Adipocyte (in vitro differentiated cells): ENCODE measurements at regions not wholly inside any gene's neighbourhood (a gene's known extent, or its start where the extent isn't known, plus 50 kb on each side); places are given as distances from the start of the nearest gene placed in this dataset.

Experiments
- DNase-seq: peaks from one replicate; pipeline ENCODE4 v3.0.0-alpha.2; 2015; ENCODE audit warnings: low read depth
- H3K27me3 ChIP-seq: replicated peaks from 2 replicates; pipeline ENCODE4 v1.7.0; 2013; ENCODE audit warnings: mild to moderate bottlenecking, low read length, moderate library complexity; ENCODE audit not compliant: control insufficient read depth, insufficient read depth
- H3K36me3 ChIP-seq: 2 replicates; pipeline ENCODE4 v1.7.0; 2013; ENCODE audit warnings: low read length, mild to moderate bottlenecking, moderate library complexity; ENCODE audit not compliant: control insufficient read depth, insufficient read depth, severe bottlenecking
- H3K4me1 ChIP-seq: 2 replicates; pipeline ENCODE4 v1.7.0; 2013; ENCODE audit warnings: mild to moderate bottlenecking, low read length, moderate library complexity; ENCODE audit not compliant: control insufficient read depth, insufficient read depth
- H3K4me3 ChIP-seq: 2 replicates; pipeline ENCODE4 v1.7.0; 2013; ENCODE audit warnings: mild to moderate bottlenecking, low read length, moderate library complexity
- H3K9ac ChIP-seq: 2 replicates; pipeline ENCODE4 v1.7.0; 2013; ENCODE audit warnings: mild to moderate bottlenecking, low read length, moderate library complexity
- H3K9me3 ChIP-seq: 2 replicates; pipeline ENCODE4 v1.7.0; 2013; ENCODE audit warnings: mild to moderate bottlenecking, low read length, moderate library complexity; ENCODE audit not compliant: control insufficient read depth

DNA sequence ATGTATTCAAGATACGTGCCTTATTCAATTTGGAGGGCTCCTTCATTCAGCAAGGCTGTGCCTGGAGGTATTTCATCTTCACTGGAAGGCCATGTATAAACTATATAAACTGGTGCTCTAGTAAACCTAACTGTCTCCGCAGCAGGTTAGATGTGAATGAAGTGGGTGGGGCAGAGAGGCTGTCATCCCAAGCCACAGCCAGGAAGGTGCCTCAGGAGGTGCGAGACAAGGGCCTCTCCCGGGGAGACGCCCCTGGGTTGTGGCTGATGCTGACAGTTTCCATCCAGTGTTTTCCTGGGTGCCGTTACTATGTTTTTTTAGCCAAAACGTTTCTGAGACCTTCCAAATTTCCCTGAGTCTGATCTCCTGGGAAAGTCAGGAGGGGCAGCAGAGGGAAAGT, 221.5 kb upstream of the RPL34 start:
- no peak overlapping the region for H3K9ac ChIP-seq
- DNase-seq = no peak

DNA sequence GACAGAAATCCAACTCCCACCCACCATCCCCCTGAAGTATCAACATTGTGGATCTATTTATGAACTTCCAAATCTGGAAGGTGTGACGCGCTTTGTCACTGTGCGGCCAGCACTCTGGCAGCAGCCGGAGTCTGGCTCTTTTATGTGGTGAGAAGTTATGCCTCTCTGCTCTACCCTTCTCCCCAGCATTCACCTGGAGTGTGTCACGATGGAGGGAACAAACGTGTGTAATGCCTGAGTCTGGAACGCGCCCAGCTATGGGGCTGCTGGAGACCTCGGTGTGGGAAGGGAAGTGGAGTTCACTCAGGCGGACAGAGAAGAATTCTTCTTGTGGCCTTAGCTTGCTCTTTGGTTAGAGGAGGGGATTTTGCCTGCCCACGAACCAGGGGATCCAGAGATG, 222.1 kb upstream of the RPL34 start:
- DNase-seq = peak; percentile 4

More for the DNA sequence above, 221.5 kb upstream of the RPL34 start:
- Histone ChIP-seq H3K27me3 (peaks cover 14% of the 10 kb centered on the region), H3K4me3 (no peak overlapping the region), H3K4me1 (no peaks in the 10 kb centered on the region), H3K9me3 (no peaks in the 10 kb centered on the region), H3K36me3 (no peaks in the 10 kb centered on the region)

DNA sequence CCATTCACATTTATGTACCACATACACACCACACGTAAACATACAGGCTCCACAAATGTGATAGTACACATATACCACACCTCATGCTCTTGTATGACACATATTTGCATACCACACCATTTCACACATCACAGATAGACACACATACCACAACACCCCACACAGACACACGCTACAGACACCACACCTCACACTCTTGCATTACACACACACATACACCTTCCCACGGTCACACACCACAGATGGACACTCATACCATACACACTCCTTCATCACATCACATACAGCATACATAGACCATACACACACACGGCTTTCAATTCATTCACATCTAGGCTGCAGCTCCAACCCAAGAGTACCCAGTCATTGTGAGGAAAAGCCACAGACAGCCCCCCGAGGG, 222.5 kb upstream of the RPL34 start:
- H3K4me3 ChIP-seq = no peak overlapping the region
- no peaks in the 10 kb centered on the region for H3K36me3 ChIP-seq
- no peak overlapping the region for H3K9ac ChIP-seq
- no peaks in the 10 kb centered on the region for H3K9me3 ChIP-seq
- DNase-seq = no peak
- H3K4me1 ChIP-seq = no peaks in the 10 kb centered on the region
- H3K27me3 ChIP-seq = peaks cover 14% of the 10 kb centered on the region

More for the DNA sequence above, 222.1 kb upstream of the RPL34 start:
- Histone ChIP-seq H3K9ac (no peak overlapping the region), H3K36me3 (no peaks in the 10 kb centered on the region), H3K4me1 (no peaks in the 10 kb centered on the region), H3K4me3 (no peak overlapping the region), H3K9me3 (no peaks in the 10 kb centered on the region), H3K27me3 (peaks cover 14% of the 10 kb centered on the region)

DNA sequence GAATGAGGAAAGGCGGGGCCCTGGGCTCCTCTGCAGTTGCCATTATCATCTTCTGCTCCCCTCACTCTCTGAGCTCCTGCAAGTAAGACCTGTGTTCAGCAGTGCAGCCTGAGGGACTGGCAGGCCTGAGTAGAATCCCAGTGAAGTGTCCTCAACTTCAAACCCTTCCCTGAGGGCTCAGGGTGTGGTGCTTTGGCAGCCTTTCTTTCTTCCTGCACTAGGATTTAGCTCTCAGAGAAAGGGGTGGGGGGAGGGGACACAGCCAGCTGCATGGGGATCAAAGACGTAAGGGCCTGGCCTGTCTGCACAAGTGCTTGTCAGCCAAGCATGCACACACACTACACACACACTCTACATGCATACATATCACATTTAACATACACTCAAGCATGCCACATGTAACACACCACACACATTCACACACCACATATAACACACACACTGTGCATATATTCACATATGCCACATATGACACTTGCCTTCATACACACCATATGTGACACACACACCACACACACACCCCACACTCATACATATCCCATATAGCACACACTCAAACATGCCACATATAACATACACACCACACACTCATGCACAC, 223.4 kb upstream of the RPL34 start:
- Histone ChIP-seq H3K4me3 (no peak overlapping the region), H3K27me3 (peaks cover 14% of the 10 kb centered on the region), H3K9me3 (no peaks in the 10 kb centered on the region), H3K36me3 (no peaks in the 10 kb centered on the region), H3K9ac (no peak overlapping the region), H3K4me1 (no peaks in the 10 kb centered on the region)
- DNase-seq = no peak

DNA sequence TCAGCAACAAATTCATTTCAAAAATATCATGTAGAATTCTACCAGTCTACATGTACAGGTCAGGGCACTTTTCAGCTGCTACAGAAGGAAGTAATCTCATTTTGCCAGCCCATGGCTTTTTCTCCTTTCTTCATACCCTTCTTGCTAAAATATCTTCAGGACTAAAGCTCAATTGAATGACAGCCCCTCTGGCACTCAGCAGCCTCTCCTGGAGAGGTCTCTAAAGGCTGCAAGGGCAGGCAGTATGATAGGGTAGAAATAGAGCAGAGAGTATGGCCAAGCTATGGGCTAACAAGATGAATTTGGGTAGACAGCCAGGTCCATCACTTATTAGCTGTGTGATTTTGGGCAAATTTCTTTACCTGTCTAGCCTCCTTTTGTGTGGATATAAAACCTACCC, 224.6 kb upstream of the RPL34 start:
- DNase-seq = no peak
- Histone ChIP-seq H3K27me3 (peaks cover 14% of the 10 kb centered on the region), H3K9me3 (no peaks in the 10 kb centered on the region), H3K4me1 (no peaks in the 10 kb centered on the region), H3K36me3 (no peaks in the 10 kb centered on the region), H3K9ac (no peak overlapping the region), H3K4me3 (no peak overlapping the region)

DNA sequence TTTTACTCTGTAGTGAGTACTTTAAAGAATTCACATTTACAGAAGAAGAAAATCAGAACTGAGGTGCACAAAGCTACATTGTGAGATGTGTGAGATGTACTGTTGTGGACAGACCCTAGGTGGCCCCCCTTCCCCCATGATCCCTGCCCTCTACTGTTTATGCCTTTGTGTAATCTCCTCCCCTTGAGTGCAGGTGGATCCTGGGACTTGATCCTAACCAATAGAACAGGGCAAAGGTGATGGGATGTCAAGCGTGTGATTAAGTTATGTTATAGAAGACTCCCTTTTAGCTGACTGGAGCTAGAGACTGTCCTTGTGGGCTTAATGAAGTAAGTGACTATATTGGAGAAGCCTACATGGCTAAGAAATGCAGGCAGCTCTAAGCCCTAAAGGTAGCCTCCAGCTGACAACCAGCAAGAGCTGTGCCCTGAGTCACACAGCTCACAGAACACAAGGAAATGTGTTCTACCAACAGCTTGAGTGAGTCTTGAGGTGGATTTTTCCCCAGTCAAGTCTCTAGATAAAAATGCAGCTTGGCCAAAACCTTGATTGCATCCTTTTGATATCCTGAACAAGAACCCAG, 225.2 kb upstream of the LEF1 start:
- no peaks in the 10 kb centered on the region for H3K4me1 ChIP-seq
- no peak for DNase-seq

DNA sequence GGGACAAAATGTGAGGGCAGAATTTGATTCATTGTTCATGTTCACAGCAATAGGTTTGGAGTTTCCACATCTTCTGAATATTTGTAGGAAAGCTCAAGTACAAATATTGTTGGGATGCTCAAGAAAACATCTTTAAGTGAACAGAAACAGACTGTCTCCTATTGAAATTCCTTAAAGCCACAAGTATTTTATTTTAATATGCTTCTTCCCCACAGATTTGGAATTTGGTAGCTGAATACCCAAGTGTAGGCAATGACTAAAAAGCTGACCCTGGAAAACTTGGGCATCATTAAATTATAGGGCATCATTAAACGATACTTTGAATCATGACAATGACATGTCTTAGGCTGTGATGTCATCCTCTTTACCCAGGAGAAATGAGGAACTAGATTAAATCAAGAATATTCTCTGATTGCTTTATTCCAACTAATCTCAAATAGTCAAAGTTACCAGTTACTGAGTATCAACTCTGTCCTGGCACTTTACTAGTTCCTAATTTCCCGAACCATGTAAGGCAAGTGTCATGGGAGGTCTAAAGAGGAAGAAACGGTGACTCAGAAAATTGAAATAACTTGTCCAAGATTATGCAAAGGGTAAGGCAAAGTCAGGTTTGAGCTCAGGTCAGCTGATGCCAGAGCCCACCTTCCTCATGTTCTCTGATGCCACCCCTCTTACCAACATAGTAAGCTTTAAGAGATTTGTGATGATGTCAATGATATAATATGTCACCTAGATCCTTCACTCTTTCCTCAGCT, 223.1 kb upstream of the LEF1 start:
- Histone ChIP-seq H3K9ac (no peak overlapping the region), H3K27me3 (peaks cover 12% of the 10 kb centered on the region), H3K4me1 (no peaks in the 10 kb centered on the region), H3K4me3 (no peak overlapping the region), H3K36me3 (no peaks in the 10 kb centered on the region), H3K9me3 (no peaks in the 10 kb centered on the region)
- no peak for DNase-seq

More for the DNA sequence above, 225.2 kb upstream of the LEF1 start:
- Histone ChIP-seq H3K27me3 (peaks cover 14% of the 10 kb centered on the region), H3K9ac (no peak overlapping the region), H3K4me3 (no peak overlapping the region), H3K36me3 (no peaks in the 10 kb centered on the region), H3K9me3 (no peaks in the 10 kb centered on the region)

DNA sequence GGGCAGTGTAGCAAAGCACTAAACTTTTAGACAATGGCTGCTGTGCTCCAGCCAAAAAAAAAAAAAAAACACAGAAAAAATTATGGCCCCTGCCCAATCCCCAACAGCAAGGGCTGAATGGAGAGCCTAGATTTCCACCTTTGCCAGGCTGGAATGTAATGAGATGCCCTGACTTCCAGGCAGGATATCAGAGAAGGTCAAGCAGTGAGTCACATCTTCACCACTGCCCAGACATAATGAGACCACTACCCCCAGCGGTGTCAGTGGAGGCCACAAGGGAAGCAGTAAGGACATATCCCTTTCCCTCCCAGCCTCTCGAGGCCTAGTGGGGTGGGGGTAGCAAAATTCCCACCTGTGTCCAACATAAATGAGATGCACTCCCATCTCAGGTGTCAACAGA, 216.3 kb upstream of the LEF1 start:
- no peak for DNase-seq
- H3K4me3 ChIP-seq = no peak overlapping the region

DNA sequence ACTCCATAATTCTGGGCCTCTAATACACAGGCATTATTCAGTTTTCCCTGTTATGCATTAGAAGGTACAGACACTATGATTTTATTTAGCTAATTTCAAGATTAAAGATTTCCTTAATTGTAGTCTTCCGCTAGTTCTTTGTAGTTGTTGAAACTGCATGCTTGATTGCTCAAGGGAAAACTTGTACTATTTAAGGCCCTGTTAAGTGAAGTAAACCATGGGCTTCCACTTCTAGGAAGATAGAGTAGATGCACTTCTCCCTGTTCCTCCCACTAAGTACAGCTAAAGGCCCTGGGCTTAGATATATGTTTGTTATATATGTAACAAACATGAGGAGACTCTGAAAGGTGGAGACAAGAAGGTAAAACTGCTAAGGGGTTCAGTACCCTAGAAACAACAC, 215.8 kb upstream of the LEF1 start:
- Histone ChIP-seq H3K27me3 (peaks cover 7% of the 10 kb centered on the region), H3K4me3 (no peak overlapping the region), H3K9me3 (peaks cover 2% of the 10 kb centered on the region), H3K36me3 (no peaks in the 10 kb centered on the region), H3K9ac (no peak overlapping the region), H3K4me1 (no peaks in the 10 kb centered on the region)
- DNase-seq = no peak

More for the DNA sequence above, 216.3 kb upstream of the LEF1 start:
- Histone ChIP-seq H3K36me3 (no peaks in the 10 kb centered on the region), H3K9me3 (peaks cover 2% of the 10 kb centered on the region), H3K4me1 (no peaks in the 10 kb centered on the region), H3K27me3 (peaks cover 7% of the 10 kb centered on the region), H3K9ac (no peak overlapping the region)

DNA sequence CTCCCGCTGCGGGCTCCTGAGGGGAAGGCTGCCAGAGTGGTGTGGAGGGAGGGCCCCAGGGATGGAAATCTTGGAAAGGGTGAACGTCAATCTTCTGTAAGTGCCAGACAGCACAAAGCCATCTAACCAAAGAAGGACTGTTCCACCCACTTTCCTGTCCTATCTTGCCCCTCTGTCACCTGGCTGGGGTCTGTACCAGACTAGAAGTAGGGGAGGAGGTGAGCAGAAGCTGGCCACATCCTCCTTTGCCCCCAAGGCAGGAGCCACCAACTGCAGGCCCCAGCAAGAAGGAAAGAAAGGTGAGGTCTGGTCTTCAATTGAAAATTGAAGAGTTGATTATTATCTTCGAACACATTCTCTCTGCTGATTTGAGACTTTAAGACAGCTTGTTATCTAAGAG, 214.4 kb upstream of the LEF1 start:
- Histone ChIP-seq H3K4me1 (no peaks in the 10 kb centered on the region), H3K27me3 (peaks cover 18% of the 10 kb centered on the region), H3K9me3 (peaks cover 2% of the 10 kb centered on the region), H3K4me3 (no peak overlapping the region), H3K9ac (no peak overlapping the region), H3K36me3 (no peaks in the 10 kb centered on the region)
- no peak for DNase-seq

DNA sequence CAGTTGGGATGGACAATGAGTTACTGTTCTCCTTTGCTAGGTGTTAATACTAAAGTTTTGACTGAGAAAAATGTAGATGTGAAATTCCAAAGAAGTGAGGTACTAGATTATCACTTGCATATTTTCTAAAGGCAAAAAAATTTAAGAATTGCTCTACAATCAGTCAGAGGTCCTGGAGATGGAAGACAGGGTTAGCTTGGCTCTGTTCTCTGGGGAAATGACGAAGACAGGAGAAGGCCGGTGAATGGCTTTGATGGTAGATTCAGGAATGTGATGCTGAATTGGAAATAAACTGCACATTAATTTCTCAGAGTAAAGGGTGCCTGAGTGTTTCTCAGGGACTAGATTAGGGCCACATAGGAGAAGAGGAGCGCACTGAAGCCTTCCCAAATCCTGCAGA, 214.0 kb upstream of the LEF1 start:
- no peaks in the 10 kb centered on the region for H3K4me1 ChIP-seq

More for the DNA sequence above, 214.0 kb upstream of the LEF1 start:
- Histone ChIP-seq H3K4me3 (no peak overlapping the region), H3K36me3 (no peaks in the 10 kb centered on the region), H3K27me3 (peaks cover 21% of the 10 kb centered on the region), H3K9ac (no peak overlapping the region), H3K9me3 (peaks cover 2% of the 10 kb centered on the region)
- DNase-seq = no peak
